ENCODE measurements at regions not wholly inside any gene's neighbourhood (a gene's known extent, or its start where the extent isn't known, plus 50 kb on each side); places are given as distances from the start of the nearest gene placed in this dataset.

DNA sequence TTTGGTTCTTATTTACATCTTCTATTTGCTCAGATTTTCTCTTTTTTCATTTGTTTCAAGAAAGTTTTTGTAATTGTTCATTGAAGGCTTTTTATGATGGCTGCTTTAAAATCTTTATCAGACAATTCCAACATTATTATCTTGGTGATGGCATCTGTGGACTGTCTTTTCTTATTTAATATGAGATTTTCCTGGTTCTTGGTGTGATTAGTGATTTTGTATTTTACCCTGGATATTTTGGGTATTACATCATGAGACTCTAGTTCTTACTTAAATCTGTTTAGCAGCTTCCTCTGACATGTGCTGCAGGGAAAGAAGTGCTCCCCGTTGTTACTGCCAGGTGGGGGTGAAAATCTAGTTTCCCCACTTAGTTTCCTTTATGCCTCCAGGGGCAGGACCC lies 94.2 kb upstream of the ANKH start:
- no peak for TF ChIP-seq CBX5 (IDR thresholded peaks at IDR 0.05; ENCODE audit: low read depth, low read length)
- TF ChIP-seq, protein P1, sequence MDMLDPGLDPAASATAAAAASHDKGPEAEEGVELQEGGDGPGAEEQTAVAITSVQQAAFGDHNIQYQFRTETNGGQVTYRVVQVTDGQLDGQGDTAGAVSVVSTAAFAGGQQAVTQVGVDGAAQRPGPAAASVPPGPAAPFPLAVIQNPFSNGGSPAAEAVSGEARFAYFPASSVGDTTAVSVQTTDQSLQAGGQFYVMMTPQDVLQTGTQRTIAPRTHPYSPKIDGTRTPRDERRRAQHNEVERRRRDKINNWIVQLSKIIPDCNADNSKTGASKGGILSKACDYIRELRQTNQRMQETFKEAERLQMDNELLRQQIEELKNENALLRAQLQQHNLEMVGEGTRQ (IDR thresholded peaks at IDR 0.05; ENCODE audit: low read length) = no peak

All from H1 (cell line).